Stomach (tissue), 8 donors: ENCODE measurements at regions not wholly inside any gene's neighbourhood (a gene's known extent, or its start where the extent isn't known, plus 50 kb on each side); places are given as distances from the start of the nearest gene placed in this dataset.
A peak's percentile ranks its signal among the peaks of the same experiment; 100 is the strongest.

Experiments used
- DNase-seq, 2 donors: peaks; one replicate each; pipeline versions ENCODE4 v3.0.0 to v3.0.0-alpha.2; 2013 to 2019
- H3K27ac ChIP-seq, 5 donors: fragments of 200-600 bp in 4 of 5; sonication (generic) in 4 of 5; one replicate each; pipeline ENCODE4 v1.5.1; 2013 to 2019; ENCODE audit warnings: mild to moderate bottlenecking in 1 of 5, moderate library complexity in 1 of 5
- H3K27me3 ChIP-seq, 3 donors: fragments of 200-600 bp; sonication (generic); one replicate each; pipeline ENCODE4 v1.5.1; 2017 to 2019; ENCODE audit warnings: mixed run types in 1 of 3
- H3K36me3 ChIP-seq, 4 donors: fragments of 200-600 bp; sonication (generic); 1 replicate in 3 of 4; 2 replicates in 1 of 4; pipeline ENCODE4 v1.5.1; 2016 to 2019
- H3K4me1 ChIP-seq, 4 donors: fragments of 200-600 bp; sonication (generic); one replicate each; pipeline ENCODE4 v1.5.1; 2016 to 2019
- H3K4me3 ChIP-seq, 4 donors: fragments of 200-600 bp; sonication (generic) in 3 of 4; one replicate each; pipeline ENCODE4 v1.5.1; 2016 to 2019; ENCODE audit warnings: mild to moderate bottlenecking in 1 of 4
- H3K9me3 ChIP-seq, 4 donors: fragments of 200-600 bp; sonication (generic); one replicate each; pipeline ENCODE4 v1.5.1; 2016 to 2019
- CTCF ChIP-seq, 7 experiments: fragments of 450-650 bp in 4 of 7; fragments of 200-600 bp in 3 of 7; sonication (generic) in 3 of 7; IDR thresholded peaks; one replicate each; pipeline ENCODE4 v1.5.1; 2016 to 2019; ENCODE audit warnings: antibody characterized with exemption in 7 of 7, control low read depth in 2 of 7, mild to moderate bottlenecking in 1 of 7
- EP300 ChIP-seq: sonication (generic); formaldehyde crosslinking; IDR thresholded peaks from one replicate; pipeline ENCODE4 v1.6.1; 2017; ENCODE audit warnings: antibody characterized with exemption
- POLR2A ChIP-seq, 4 donors: fragments of 450-650 bp; IDR thresholded peaks; one replicate each; pipeline ENCODE4 v1.6.1; 2016; ENCODE audit warnings: antibody characterized with exemption in 4 of 4, control low read depth in 2 of 4, mild to moderate bottlenecking in 1 of 4, moderate library complexity in 1 of 4
- POLR2AphosphoS5 ChIP-seq, 3 donors: sonication (generic); formaldehyde crosslinking; IDR thresholded peaks; one replicate each; pipeline ENCODE4 v1.6.1; 2016; ENCODE audit warnings: antibody characterized with exemption in 3 of 3
- WGBS, 5 donors: extraction: QIAGEN DNeasy Blood & Tissue Kit in 3 of 5; methylation state at CpG; one replicate each; pipeline versions ENCODE4 v1.1.5 to v1.1.7; 2013 to 2018; 5-methylcytosine and 5-hydroxymethylcytosine counted together
- intact Hi-C: fragments of 100-400 bp; cut with DNase I; formaldehyde crosslinking; loops from one replicate; pipeline ENCODE4 v1.15.1; 2023; ENCODE audit warnings: low total_unique reads
- donor health status: healthy with polysubstance abuse.
- donor health status: Bipolar disorder and iron deficiency.
- donor health status: healthy.

- WGBS, 5 donors, result 77 to 86% (median 81%) methylated on average over 9 of the region's 9 CpGs
- H3K27ac ChIP-seq, result no peak overlapping the region
Measured at GRCh38 chr21:35853321-35854239, 206.7 kb downstream of the SETD4 start.

GRCh38 chr21:35852820-35853219 is 207.5 kb downstream of the SETD4 start:
- 79 to 93% (median 84%) methylated on average over 2 of the region's 2 CpGs for WGBS, 5 donors
- peak in 1 of 2 donors; percentile 24 for DNase-seq
- intact Hi-C loops, result no loop called here
- Histone ChIP-seq H3K4me3 (no peak overlapping the region), H3K4me1 (peaks cover 0 to 12% (median 2%) of the 10 kb centered on the region in 4 donors), H3K27ac (no peak overlapping the region), H3K36me3 (no peaks in the 10 kb centered on the region), H3K27me3 (peaks cover 0 to 23% (median 0%) of the 10 kb centered on the region in 3 donors), H3K9me3 (no peaks in the 10 kb centered on the region)
- TF ChIP-seq POLR2A (IDR thresholded peaks at IDR 0.05) (no peak), EP300 (no peak), POLR2AphosphoS5 (IDR thresholded peaks at IDR 0.05) (no peak), CTCF (IDR thresholded peaks at IDR 0.05) (no peak)

More at GRCh38 chr21:35853321-35854239, 206.7 kb downstream of the SETD4 start:
- Histone ChIP-seq H3K4me1 (peaks cover 0 to 12% (median 2%) of the 10 kb centered on the region in 4 donors), H3K36me3 (no peaks in the 10 kb centered on the region), H3K27me3 (peaks cover 0 to 23% (median 0%) of the 10 kb centered on the region in 3 donors), H3K9me3 (no peaks in the 10 kb centered on the region), H3K4me3 (no peak overlapping the region)
- no peak for TF ChIP-seq POLR2AphosphoS5 (IDR thresholded peaks at IDR 0.05)
- no peak for TF ChIP-seq CTCF (IDR thresholded peaks at IDR 0.05)
- no peak for TF ChIP-seq POLR2A (IDR thresholded peaks at IDR 0.05)
- TF ChIP-seq EP300, result no peak
- no peak for DNase-seq
- intact Hi-C loops, result no loop called here

GRCh38 chr21:35850542-35851103 is 209.7 kb downstream of the SETD4 start:
- H3K4me3 ChIP-seq, result no peak overlapping the region
- no peaks in the 10 kb centered on the region for H3K9me3 ChIP-seq
- no peak for TF ChIP-seq POLR2A (IDR thresholded peaks at IDR 0.05)
- no peak for TF ChIP-seq POLR2AphosphoS5 (IDR thresholded peaks at IDR 0.05)
- TF ChIP-seq CTCF (IDR thresholded peaks at IDR 0.05), result no peak
- no peak for TF ChIP-seq EP300
- no peaks in the 10 kb centered on the region for H3K36me3 ChIP-seq
- H3K4me1 ChIP-seq, result peaks cover 0 to 12% (median 2%) of the 10 kb centered on the region in 4 donors
- DNase-seq, result no peak
- peak overlapping the region in 2 of 5 donors; percentile 25 to 46 for H3K27ac ChIP-seq
- peaks cover 0 to 23% (median 0%) of the 10 kb centered on the region in 3 donors for H3K27me3 ChIP-seq
- 65 to 69% (median 67%) methylated on average over 8 to 9 of the region's 9 CpGs for WGBS, 5 donors
- intact Hi-C loops, result no loop called here

GRCh38 chr21:35850029-35850428 is 210.3 kb downstream of the SETD4 start:
- 49 to 67% (median 57%) methylated on average over 5 of the region's 5 CpGs for WGBS, 5 donors
- Histone ChIP-seq H3K36me3 (no peaks in the 10 kb centered on the region), H3K9me3 (no peaks in the 10 kb centered on the region), H3K4me1 (peaks cover 0 to 12% (median 2%) of the 10 kb centered on the region in 4 donors), H3K27me3 (peaks cover 0 to 23% (median 0%) of the 10 kb centered on the region in 3 donors), H3K4me3 (no peak overlapping the region), H3K27ac (peak overlapping the region in 3 of 5 donors; percentile 29 to 46 (median 43))
- peak in 1 of 2 donors; percentile 38 for DNase-seq
- TF ChIP-seq POLR2A (IDR thresholded peaks at IDR 0.05) (no peak), CTCF (IDR thresholded peaks at IDR 0.05) (no peak), POLR2AphosphoS5 (IDR thresholded peaks at IDR 0.05) (no peak), EP300 (no peak)
- intact Hi-C loops, result no loop called here
